ENCODE measurements at regions not wholly inside any gene's neighbourhood (a gene's known extent, or its start where the extent isn't known, plus 50 kb on each side); places are given as distances from the start of the nearest gene placed in this dataset.

DNA sequence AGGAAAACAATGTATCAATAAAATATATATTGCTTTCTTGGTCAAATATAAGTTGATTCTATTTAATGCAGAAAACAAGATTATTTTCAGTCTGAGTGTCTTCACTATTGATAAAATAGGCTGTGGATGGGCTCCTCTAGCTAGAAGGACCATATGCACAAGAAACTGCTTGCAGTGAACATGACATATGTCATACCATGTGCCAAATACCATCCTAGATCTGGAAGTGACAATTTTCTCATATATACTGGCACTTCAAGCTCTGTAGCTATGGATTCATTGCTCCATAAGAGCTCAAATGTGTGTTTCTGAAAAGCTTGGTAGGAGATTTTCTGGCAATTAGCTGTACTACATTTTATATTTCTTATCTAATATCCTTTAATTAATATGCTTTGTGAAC, 95.6 kb upstream of the CDH6 start:
- Histone ChIP-seq H3K27me3 (ENCODE audit: control insufficient read depth, insufficient read depth, low read length) (no peaks in the 10 kb centered on the region), H3K4me3 (ENCODE audit: low read depth, low read length) (no peak overlapping the region), H3K36me3 (ENCODE audit: control insufficient read depth, insufficient read depth, low read length) (no peaks in the 10 kb centered on the region)
- FAIRE-seq (no peak), DNase-seq (ENCODE audit: low read depth) (no peak)
- TF ChIP-seq, protein P1, sequence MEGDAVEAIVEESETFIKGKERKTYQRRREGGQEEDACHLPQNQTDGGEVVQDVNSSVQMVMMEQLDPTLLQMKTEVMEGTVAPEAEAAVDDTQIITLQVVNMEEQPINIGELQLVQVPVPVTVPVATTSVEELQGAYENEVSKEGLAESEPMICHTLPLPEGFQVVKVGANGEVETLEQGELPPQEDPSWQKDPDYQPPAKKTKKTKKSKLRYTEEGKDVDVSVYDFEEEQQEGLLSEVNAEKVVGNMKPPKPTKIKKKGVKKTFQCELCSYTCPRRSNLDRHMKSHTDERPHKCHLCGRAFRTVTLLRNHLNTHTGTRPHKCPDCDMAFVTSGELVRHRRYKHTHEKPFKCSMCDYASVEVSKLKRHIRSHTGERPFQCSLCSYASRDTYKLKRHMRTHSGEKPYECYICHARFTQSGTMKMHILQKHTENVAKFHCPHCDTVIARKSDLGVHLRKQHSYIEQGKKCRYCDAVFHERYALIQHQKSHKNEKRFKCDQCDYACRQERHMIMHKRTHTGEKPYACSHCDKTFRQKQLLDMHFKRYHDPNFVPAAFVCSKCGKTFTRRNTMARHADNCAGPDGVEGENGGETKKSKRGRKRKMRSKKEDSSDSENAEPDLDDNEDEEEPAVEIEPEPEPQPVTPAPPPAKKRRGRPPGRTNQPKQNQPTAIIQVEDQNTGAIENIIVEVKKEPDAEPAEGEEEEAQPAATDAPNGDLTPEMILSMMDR (IDR thresholded peaks at IDR 0.05; ENCODE audit: insufficient read depth, low read length, severe bottlenecking) = no peak

DNA sequence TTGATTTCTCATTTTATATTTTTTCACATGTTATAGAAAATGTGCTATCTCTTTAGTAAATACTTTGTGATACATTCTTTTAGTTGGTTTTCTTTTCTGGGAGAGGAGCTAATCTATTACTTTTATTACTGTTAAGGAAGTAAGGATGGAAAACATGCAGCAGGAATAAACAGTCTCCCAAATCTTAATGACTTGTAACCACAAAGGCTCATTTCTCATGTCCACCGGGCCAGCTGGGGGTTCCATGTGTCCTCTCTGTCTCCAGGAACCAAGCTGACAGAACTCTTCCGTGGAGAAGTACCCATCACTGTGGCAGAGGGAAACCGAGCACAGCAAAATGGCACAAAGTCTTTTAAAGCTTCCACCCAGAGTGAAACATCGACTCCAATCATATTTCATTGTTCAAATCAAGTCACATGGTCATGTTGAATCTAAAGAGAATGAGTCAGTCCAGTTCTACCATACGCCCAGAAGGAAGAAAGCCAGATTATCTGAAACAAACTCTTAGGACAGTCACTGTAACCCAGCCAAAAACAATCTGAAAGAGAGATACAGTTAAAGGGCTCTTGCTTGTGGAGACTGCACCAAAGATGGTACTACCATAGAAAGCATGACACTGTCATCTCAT, 97.1 kb upstream of the CDH6 start:
- Histone ChIP-seq H3K27me3 (ENCODE audit: control insufficient read depth, insufficient read depth, low read length) (no peaks in the 10 kb centered on the region), H3K36me3 (ENCODE audit: control insufficient read depth, insufficient read depth, low read length) (no peaks in the 10 kb centered on the region), H3K4me3 (ENCODE audit: low read depth, low read length) (no peak overlapping the region)
- TF ChIP-seq, protein P1 (IDR thresholded peaks at IDR 0.05; ENCODE audit: insufficient read depth, low read length, severe bottlenecking) = no peak
- DNase-seq (ENCODE audit: low read depth) = peak; percentile 64
- no peak for FAIRE-seq

DNA sequence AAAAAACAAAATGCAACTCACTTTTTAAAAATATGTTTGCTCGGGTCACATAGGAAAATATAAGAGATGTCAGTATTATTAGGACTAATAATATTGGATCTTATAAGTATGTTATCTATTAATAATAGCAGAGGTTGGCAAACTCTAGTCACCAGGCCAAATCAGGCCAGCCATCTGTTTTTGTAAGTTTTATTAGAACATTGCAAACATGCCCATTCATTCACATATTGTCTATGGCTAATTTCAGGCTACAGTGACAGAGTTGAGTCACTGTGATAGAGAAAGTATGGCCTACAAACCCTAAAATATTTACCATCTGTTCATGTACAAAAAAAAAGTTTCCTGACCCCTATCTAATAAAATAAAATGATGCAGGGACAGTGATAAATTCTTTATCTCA, 97.7 kb upstream of the CDH6 start:
- TF ChIP-seq, protein P1 (IDR thresholded peaks at IDR 0.05; ENCODE audit: insufficient read depth, low read length, severe bottlenecking) = no peak
- Histone ChIP-seq H3K36me3 (ENCODE audit: control insufficient read depth, insufficient read depth, low read length) (no peaks in the 10 kb centered on the region), H3K4me3 (ENCODE audit: low read depth, low read length) (no peak overlapping the region), H3K27me3 (ENCODE audit: control insufficient read depth, insufficient read depth, low read length) (no peaks in the 10 kb centered on the region)
- no peak for FAIRE-seq
- DNase-seq (ENCODE audit: low read depth) = no peak

DNA sequence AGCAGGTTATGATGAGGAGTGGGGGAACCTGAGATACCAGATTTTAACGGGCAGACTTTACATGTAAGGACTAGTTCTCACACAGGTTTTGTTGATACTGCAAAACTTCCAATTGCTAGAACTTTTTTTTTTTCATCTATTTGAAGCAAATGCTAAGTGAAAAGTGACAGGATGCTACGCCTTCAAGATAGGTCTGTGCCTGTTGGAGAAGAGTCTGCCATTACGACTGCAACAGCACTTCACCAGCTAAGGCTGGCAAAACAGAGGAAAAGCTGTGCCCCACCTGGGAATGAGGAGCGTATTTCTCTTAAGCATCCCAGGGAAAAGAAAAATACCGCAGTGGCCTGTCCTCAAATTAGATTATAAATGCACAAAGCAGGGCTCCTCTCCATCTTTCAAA, 102.0 kb upstream of the CDH6 start:
- FAIRE-seq (no peak), DNase-seq (ENCODE audit: low read depth) (no peak)
- no peak overlapping the region for H3K4me3 ChIP-seq (ENCODE audit: low read depth, low read length)
- no peaks in the 10 kb centered on the region for H3K36me3 ChIP-seq (ENCODE audit: control insufficient read depth, insufficient read depth, low read length)
- TF ChIP-seq, protein P1 (IDR thresholded peaks at IDR 0.05; ENCODE audit: insufficient read depth, low read length, severe bottlenecking) = no peak
- H3K27me3 ChIP-seq (ENCODE audit: control insufficient read depth, insufficient read depth, low read length) = no peaks in the 10 kb centered on the region

GRCh38 chr5:31090467-31090866, 103.0 kb upstream of the CDH6 start:
- DNase-seq (ENCODE audit: low read depth) (no peak), FAIRE-seq (no peak)
- no peak overlapping the region for H3K4me3 ChIP-seq (ENCODE audit: low read depth, low read length)
- TF ChIP-seq, protein P1 (IDR thresholded peaks at IDR 0.05; ENCODE audit: insufficient read depth, low read length, severe bottlenecking) = no peak
- no peaks in the 10 kb centered on the region for H3K36me3 ChIP-seq (ENCODE audit: control insufficient read depth, insufficient read depth, low read length)
- no peaks in the 10 kb centered on the region for H3K27me3 ChIP-seq (ENCODE audit: control insufficient read depth, insufficient read depth, low read length)

DNA sequence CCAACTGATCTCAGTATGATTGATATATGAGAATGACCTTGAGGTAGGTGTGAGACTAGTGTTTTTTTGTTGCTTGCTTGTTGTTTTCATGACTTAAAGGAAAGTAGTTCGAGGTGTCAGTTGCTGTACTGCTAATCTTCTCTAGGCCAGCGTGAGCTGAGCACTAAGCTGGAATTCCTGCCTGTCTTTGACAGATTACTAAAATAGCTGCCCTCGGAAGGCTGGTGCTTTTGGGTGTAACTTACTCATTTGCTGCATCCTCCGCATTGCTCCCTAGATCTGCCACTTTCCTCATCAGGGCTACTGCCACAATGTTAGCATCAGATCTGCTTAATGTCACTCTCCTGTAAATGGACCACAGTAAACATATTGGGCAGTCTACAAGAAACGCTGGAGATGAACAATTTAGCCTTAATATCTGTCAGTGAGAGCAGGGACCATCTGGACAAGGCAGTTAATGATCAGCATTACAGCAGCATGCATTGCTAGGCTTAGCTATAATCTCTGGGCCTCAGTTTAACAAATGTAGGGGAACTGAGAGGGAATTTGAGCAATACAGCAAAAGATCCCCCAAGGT, 106.6 kb upstream of the CDH6 start:
- FAIRE-seq = peak; percentile 91
- TF ChIP-seq, protein P1 (IDR thresholded peaks at IDR 0.05; ENCODE audit: insufficient read depth, low read length, severe bottlenecking) = no peak

More for the DNA sequence above, 106.6 kb upstream of the CDH6 start:
- H3K27me3 ChIP-seq (ENCODE audit: control insufficient read depth, insufficient read depth, low read length) = no peaks in the 10 kb centered on the region
- DNase-seq (ENCODE audit: low read depth) = no peak
- H3K36me3 ChIP-seq (ENCODE audit: control insufficient read depth, insufficient read depth, low read length) = no peaks in the 10 kb centered on the region
- no peak overlapping the region for H3K4me3 ChIP-seq (ENCODE audit: low read depth, low read length)
